SH-SY5Y (cell line): ENCODE measurements at regions not wholly inside any gene's neighbourhood (a gene's known extent, or its start where the extent isn't known, plus 50 kb on each side); places are given as distances from the start of the nearest gene placed in this dataset.

Experiments
- GATA2 ChIP-seq: IDR thresholded peaks from 2 replicates; pipeline ENCODE4 v1.6.1; 2011; ENCODE audit warnings: mild to moderate bottlenecking, low read depth, low read length
- GATA3 ChIP-seq: IDR thresholded peaks from 2 replicates; pipeline ENCODE4 v1.6.1; 2011; ENCODE audit warnings: low read depth, mild to moderate bottlenecking, low read length, moderate library complexity

DNA sequence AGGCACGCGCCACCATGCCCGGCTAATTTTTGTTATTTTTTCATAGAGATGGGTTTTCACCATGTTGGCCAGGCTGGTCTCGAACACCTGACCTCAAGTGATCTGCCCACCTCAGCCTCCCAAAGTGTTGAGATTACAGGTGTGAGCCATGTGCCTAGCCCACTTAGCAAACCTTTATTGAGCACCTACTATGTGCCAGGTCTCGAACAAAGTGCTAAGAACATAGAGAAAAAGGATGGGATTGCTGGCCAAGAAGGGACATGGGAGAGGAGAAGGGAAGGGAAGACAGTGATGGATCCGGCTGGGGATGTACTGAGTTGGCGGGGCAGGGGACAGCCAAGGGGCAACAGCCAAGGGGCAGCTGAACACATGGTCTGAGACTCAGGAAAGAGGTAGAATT is 55.6 kb upstream of the RPL11 start:
- TF ChIP-seq GATA2 (no peak), GATA3 (no peak)
